ENCODE measurements at regions not wholly inside any gene's neighbourhood (a gene's known extent, or its start where the extent isn't known, plus 50 kb on each side); places are given as distances from the start of the nearest gene placed in this dataset.

DNA sequence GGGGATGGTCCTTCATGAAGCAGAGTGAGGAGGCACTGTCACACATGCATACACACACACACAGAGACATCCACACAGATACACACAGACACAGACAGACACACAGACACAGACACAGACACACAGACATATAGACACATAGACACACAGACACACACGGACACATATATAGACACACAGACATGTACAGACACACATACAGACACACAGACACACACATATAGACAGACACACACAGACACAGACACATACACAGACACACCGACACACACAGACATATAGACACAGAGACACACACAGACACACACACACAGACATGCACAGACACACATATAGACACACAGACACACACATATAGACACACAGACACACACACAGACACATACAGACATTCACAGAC, 173.9 kb downstream of the URI1 start:
- Histone ChIP-seq H3K9me3 (ENCODE audit: severe bottlenecking) (no peaks in the 10 kb centered on the region), H3K27ac (no peak overlapping the region), H3K27me3 (ENCODE audit: insufficient read depth, low read depth, severe bottlenecking) (no peaks in the 10 kb centered on the region), H3K4me3 (ENCODE audit: low read depth, low read length) (no peak overlapping the region), H3K36me3 (no peaks in the 10 kb centered on the region)
- TF ChIP-seq, protein P1, sequence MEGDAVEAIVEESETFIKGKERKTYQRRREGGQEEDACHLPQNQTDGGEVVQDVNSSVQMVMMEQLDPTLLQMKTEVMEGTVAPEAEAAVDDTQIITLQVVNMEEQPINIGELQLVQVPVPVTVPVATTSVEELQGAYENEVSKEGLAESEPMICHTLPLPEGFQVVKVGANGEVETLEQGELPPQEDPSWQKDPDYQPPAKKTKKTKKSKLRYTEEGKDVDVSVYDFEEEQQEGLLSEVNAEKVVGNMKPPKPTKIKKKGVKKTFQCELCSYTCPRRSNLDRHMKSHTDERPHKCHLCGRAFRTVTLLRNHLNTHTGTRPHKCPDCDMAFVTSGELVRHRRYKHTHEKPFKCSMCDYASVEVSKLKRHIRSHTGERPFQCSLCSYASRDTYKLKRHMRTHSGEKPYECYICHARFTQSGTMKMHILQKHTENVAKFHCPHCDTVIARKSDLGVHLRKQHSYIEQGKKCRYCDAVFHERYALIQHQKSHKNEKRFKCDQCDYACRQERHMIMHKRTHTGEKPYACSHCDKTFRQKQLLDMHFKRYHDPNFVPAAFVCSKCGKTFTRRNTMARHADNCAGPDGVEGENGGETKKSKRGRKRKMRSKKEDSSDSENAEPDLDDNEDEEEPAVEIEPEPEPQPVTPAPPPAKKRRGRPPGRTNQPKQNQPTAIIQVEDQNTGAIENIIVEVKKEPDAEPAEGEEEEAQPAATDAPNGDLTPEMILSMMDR (IDR thresholded peaks at IDR 0.05; ENCODE audit: low read depth, low read length): no peak
- no peak for DNase-seq

DNA sequence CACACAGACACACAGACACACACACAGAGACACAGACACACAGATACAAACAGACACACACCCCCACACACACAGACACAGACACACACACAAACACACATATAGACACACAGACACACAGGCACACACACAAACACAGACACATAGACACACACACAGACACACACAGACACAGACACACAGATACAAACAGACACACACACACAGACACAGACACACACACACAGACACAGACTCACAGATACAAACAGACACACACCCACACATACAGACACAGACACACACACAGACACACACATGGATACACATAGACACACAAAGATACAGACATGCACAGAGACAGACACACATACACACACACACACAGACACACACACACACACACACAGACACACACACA, 174.5 kb downstream of the URI1 start:
- no peaks in the 10 kb centered on the region for H3K36me3 ChIP-seq
- TF ChIP-seq, protein P1 (IDR thresholded peaks at IDR 0.05; ENCODE audit: low read depth, low read length): no peak
- DNase-seq: no peak
- H3K27ac ChIP-seq: no peak overlapping the region
- no peaks in the 10 kb centered on the region for H3K27me3 ChIP-seq (ENCODE audit: insufficient read depth, low read depth, severe bottlenecking)
- no peak overlapping the region for H3K4me3 ChIP-seq (ENCODE audit: low read depth, low read length)
- H3K9me3 ChIP-seq (ENCODE audit: severe bottlenecking): no peaks in the 10 kb centered on the region

DNA sequence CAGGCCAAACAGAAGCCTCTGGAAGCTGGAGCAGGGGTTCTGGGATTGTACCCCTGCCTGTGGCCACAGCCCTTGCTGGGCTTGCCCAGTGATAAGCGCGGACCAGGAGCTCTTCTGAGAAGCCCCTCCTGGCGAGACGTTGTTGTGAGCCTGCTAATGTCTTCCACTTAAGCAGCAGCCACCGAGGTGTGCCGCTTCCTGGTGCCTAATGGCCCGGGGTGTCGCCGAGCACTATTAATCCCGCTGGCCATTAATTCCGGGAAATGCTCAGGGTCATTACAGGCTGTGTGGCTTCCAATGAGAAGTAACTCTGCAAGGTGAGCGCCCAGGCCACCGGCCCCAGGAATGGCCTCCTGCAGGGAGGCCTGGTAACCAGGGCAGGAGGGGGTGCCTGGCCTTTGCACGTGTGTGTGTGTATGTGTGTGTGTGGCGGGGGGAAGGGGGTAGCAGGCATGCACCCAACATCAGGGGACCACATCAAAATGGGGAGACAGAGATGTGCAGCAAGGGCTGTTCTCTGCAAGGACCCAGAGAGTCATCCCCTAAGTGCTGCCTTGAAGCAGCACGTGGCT, 175.0 kb downstream of the URI1 start:
- DNase-seq: peak; percentile 47
- Histone ChIP-seq H3K27ac (no peak overlapping the region), H3K9me3 (ENCODE audit: severe bottlenecking) (no peaks in the 10 kb centered on the region), H3K27me3 (ENCODE audit: insufficient read depth, low read depth, severe bottlenecking) (no peaks in the 10 kb centered on the region), H3K36me3 (no peaks in the 10 kb centered on the region), H3K4me3 (ENCODE audit: low read depth, low read length) (no peak overlapping the region)
- TF ChIP-seq, protein P1 (IDR thresholded peaks at IDR 0.05; ENCODE audit: low read depth, low read length): no peak

- TF ChIP-seq, protein P1 (IDR thresholded peaks at IDR 0.05; ENCODE audit: low read depth, low read length): no peak
- no peaks in the 10 kb centered on the region for H3K36me3 ChIP-seq
- no peak overlapping the region for H3K4me3 ChIP-seq (ENCODE audit: low read depth, low read length)
- no peaks in the 10 kb centered on the region for H3K27me3 ChIP-seq (ENCODE audit: insufficient read depth, low read depth, severe bottlenecking)
- no peak overlapping the region for H3K27ac ChIP-seq
- H3K9me3 ChIP-seq (ENCODE audit: severe bottlenecking): no peaks in the 10 kb centered on the region
- DNase-seq: no peak
Measured at GRCh38 chr19:30117636-30118145, 175.7 kb downstream of the URI1 start.

DNA sequence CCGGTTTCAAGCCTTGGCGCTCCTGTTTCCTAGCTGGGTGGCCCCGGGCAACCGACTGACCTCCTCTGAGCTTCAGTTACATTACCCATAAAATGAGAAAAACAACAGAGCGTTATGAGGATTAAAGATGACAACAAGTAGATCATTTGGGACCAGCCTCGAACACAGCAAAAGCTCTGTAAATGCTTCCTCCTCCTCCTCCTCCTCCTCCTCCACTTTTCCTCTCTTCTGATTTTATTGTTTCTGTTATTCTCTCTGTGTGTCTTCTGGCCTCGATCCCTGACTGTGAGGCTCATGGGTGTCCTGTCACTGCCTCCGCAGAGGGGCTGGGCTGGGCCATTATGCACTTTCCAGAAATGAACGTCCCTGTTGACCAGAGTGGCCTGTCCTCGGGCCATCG, 176.2 kb downstream of the URI1 start:
- no peaks in the 10 kb centered on the region for H3K9me3 ChIP-seq (ENCODE audit: severe bottlenecking)
- H3K4me3 ChIP-seq (ENCODE audit: low read depth, low read length): no peak overlapping the region
- H3K27me3 ChIP-seq (ENCODE audit: insufficient read depth, low read depth, severe bottlenecking): no peaks in the 10 kb centered on the region
- no peaks in the 10 kb centered on the region for H3K36me3 ChIP-seq
- TF ChIP-seq, protein P1 (IDR thresholded peaks at IDR 0.05; ENCODE audit: low read depth, low read length): no peak
- DNase-seq: no peak
- H3K27ac ChIP-seq: no peak overlapping the region

DNA sequence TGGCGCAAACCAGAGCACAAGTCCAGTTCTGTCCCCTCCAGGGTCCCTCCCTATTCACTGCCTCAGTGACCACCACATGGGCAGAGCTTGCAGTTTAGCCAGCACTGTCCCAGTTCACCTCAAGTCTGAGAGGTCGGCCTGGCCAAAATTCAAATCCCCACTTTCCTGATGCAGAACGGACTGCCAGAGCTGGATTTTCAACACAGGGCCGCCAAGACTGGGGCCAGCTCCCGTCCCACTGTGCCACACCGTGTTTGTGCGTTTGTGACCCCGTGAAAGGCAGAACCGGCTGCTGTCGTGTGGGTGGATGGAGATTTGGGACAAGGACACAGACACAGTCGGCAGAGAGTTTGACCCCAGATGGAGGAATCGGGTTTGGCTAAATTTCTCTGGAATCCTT, 176.7 kb downstream of the URI1 start:
- no peaks in the 10 kb centered on the region for H3K27me3 ChIP-seq (ENCODE audit: insufficient read depth, low read depth, severe bottlenecking)
- DNase-seq: no peak
- H3K4me3 ChIP-seq (ENCODE audit: low read depth, low read length): no peak overlapping the region
- TF ChIP-seq, protein P1 (IDR thresholded peaks at IDR 0.05; ENCODE audit: low read depth, low read length): no peak
- H3K36me3 ChIP-seq: no peaks in the 10 kb centered on the region
- H3K9me3 ChIP-seq (ENCODE audit: severe bottlenecking): no peaks in the 10 kb centered on the region
- no peak overlapping the region for H3K27ac ChIP-seq

All from WERI-Rb-1 (cell line).